Astrocyte of the spinal cord (primary cell): ENCODE measurements at regions not wholly inside any gene's neighbourhood (a gene's known extent, or its start where the extent isn't known, plus 50 kb on each side); places are given as distances from the start of the nearest gene placed in this dataset.

ENCODE experiments used
- DNase-seq: peaks from one replicate; pipeline ENCODE4 v3.0.0; 2011; ENCODE audit warnings: low read depth, low spot score
- H3K4me3 ChIP-seq: 2 replicates; pipeline ENCODE4 v1.5.1; 2011; ENCODE audit warnings: low read depth, mild to moderate bottlenecking, low read length, moderate library complexity
- CTCF ChIP-seq: IDR thresholded peaks from 2 replicates; pipeline ENCODE4 v1.5.1; 2012; ENCODE audit warnings: low read depth, mild to moderate bottlenecking, low read length, inconsistent platforms
- in situ Hi-C: cut with HindIII; loops from 2 replicates; pipeline ENCODE4 v1.10.0; 2017; ENCODE audit warnings: low sequenced_read_pairs

- in situ Hi-C loops: no loop called here
- no peak overlapping the region for H3K4me3 ChIP-seq
- DNase-seq: no peak
- no peak for TF ChIP-seq CTCF
These were observed 50.3 kb upstream of the ACO1 start for GRCh38 chr9:32334112-32334511.
